ENCODE measurements at regions not wholly inside any gene's neighbourhood (a gene's known extent, or its start where the extent isn't known, plus 50 kb on each side); places are given as distances from the start of the nearest gene placed in this dataset.

GRCh38 chr14:51318813-51319597, 79.0 kb downstream of the TMX1 start:
- DNase-seq: no peak

GRCh38 chr14:51321036-51321435, 81.0 kb downstream of the TMX1 start:
- no peak for TF ChIP-seq CTCF (IDR thresholded peaks at IDR 0.05; ENCODE audit: low read depth, low read length, missing control alignments)
- DNase-seq: no peak
- Histone ChIP-seq H3K27ac (no peak overlapping the region), H3K36me3 (replicated peaks) (no peaks in the 10 kb centered on the region), H3K27me3 (replicated peaks) (no peaks in the 10 kb centered on the region), H3K4me3 (ENCODE audit: low read depth, low read length) (no peak overlapping the region)
- in situ Hi-C loops (cut with HindIII; ENCODE audit: low pct_ligation_motif_present, low sequenced_read_pairs): no loop called here

More at GRCh38 chr14:51318813-51319597, 79.0 kb downstream of the TMX1 start:
- H3K36me3 ChIP-seq (replicated peaks): no peaks in the 10 kb centered on the region
- no peaks in the 10 kb centered on the region for H3K27me3 ChIP-seq (replicated peaks)
- H3K4me3 ChIP-seq (ENCODE audit: low read depth, low read length): no peak overlapping the region
- TF ChIP-seq CTCF (IDR thresholded peaks at IDR 0.05; ENCODE audit: low read depth, low read length, missing control alignments): no peak
- in situ Hi-C loops (cut with HindIII; ENCODE audit: low pct_ligation_motif_present, low sequenced_read_pairs): no loop called here
- H3K27ac ChIP-seq: no peak overlapping the region

- H3K36me3 ChIP-seq (replicated peaks): no peaks in the 10 kb centered on the region
- no peaks in the 10 kb centered on the region for H3K27me3 ChIP-seq (replicated peaks)
- H3K4me3 ChIP-seq (ENCODE audit: low read depth, low read length): no peak overlapping the region
- no peak for TF ChIP-seq CTCF (IDR thresholded peaks at IDR 0.05; ENCODE audit: low read depth, low read length, missing control alignments)
- no peak for DNase-seq
- no peak overlapping the region for H3K27ac ChIP-seq
- in situ Hi-C loops (cut with HindIII; ENCODE audit: low pct_ligation_motif_present, low sequenced_read_pairs): no loop called here
These were observed 83.4 kb downstream of the TMX1 start for GRCh38 chr14:51323492-51323891.

DNA sequence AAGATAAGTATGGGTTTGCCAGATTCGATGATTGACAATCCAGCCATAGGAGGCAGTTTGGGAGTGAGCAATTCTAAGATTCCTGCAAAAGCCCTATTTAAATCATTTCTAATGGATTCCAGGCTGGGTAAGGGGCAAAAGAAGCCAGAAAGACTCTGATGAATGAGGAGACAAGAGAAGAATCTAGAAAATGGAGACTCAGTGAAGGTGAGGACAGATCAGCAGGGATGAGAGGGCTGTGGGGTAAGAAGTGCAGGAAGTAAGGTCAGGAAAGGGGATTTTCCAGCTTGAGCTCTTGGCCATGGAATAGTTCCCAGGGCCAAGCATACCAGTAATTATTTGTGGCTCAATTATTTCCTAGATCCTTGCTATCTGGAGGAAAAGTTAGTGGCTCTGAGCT, 87.3 kb downstream of the TMX1 start:
- H3K4me3 ChIP-seq (ENCODE audit: low read depth, low read length): no peak overlapping the region
- H3K27me3 ChIP-seq (replicated peaks): no peaks in the 10 kb centered on the region
- no peak overlapping the region for H3K27ac ChIP-seq
- in situ Hi-C loops (cut with HindIII; ENCODE audit: low pct_ligation_motif_present, low sequenced_read_pairs): no loop called here
- TF ChIP-seq CTCF (IDR thresholded peaks at IDR 0.05; ENCODE audit: low read depth, low read length, missing control alignments): no peak
- no peak for DNase-seq
- no peaks in the 10 kb centered on the region for H3K36me3 ChIP-seq (replicated peaks)

- H3K27ac ChIP-seq: peak overlapping the region; percentile 7
- in situ Hi-C loops (cut with HindIII; ENCODE audit: low pct_ligation_motif_present, low sequenced_read_pairs): no loop called here
- H3K4me3 ChIP-seq (ENCODE audit: low read depth, low read length): no peak overlapping the region
- TF ChIP-seq CTCF (IDR thresholded peaks at IDR 0.05; ENCODE audit: low read depth, low read length, missing control alignments): no peak
- no peaks in the 10 kb centered on the region for H3K36me3 ChIP-seq (replicated peaks)
- no peaks in the 10 kb centered on the region for H3K27me3 ChIP-seq (replicated peaks)
- DNase-seq: peak; percentile 59
These were observed 88.2 kb downstream of the TMX1 start for GRCh38 chr14:51328064-51328771.

Measured in brain microvascular endothelial cell (primary cell).